22Rv1 (cell line): ENCODE measurements at regions not wholly inside any gene's neighbourhood (a gene's known extent, or its start where the extent isn't known, plus 50 kb on each side); places are given as distances from the start of the nearest gene placed in this dataset.

Experiments used
- ZFX ChIP-seq: fragments of 450-650 bp; IDR thresholded peaks from 2 replicates; pipeline ENCODE4 v1.6.1; 2017; ENCODE audit warnings: antibody characterized with exemption, borderline replicate concordance
- TF ChIP-seq, protein P1 (sequence below): fragments of 450-650 bp; IDR thresholded peaks from 2 replicates; pipeline ENCODE4 v1.5.1; 2017; ENCODE audit warnings: mild to moderate bottlenecking

DNA sequence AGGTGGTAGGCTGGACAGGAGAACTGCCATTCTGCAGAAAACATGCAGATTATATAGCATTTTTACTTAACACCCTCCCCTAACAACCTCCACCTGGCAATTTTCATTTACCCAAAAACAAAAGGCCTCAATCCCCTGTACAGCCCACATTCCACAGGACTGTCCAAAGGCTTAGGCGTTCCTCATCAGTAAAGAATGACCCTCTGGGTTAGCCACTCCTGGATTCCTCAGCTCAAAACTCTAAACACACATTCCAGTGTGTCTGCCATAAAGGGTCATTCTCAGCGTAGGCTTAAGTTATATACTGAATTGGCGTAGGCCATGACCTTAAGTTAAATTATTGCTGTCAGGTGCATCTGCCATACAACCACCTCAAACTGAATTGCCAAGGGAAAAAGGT, 261.8 kb upstream of the CHAC2 start:
- TF ChIP-seq, protein P1, sequence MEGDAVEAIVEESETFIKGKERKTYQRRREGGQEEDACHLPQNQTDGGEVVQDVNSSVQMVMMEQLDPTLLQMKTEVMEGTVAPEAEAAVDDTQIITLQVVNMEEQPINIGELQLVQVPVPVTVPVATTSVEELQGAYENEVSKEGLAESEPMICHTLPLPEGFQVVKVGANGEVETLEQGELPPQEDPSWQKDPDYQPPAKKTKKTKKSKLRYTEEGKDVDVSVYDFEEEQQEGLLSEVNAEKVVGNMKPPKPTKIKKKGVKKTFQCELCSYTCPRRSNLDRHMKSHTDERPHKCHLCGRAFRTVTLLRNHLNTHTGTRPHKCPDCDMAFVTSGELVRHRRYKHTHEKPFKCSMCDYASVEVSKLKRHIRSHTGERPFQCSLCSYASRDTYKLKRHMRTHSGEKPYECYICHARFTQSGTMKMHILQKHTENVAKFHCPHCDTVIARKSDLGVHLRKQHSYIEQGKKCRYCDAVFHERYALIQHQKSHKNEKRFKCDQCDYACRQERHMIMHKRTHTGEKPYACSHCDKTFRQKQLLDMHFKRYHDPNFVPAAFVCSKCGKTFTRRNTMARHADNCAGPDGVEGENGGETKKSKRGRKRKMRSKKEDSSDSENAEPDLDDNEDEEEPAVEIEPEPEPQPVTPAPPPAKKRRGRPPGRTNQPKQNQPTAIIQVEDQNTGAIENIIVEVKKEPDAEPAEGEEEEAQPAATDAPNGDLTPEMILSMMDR: no peak
- TF ChIP-seq ZFX: no peak
